SK-N-SH treated with all-trans-retinoic acid at 6 μM for 48 hours (cell line): ENCODE measurements at regions not wholly inside any gene's neighbourhood (a gene's known extent, or its start where the extent isn't known, plus 50 kb on each side); places are given as distances from the start of the nearest gene placed in this dataset.

Experiments
- ATAC-seq: fragments of 200-7000 bp; cut with Tn5 transposase; 3 replicates; pipeline ENCODE4 v1.9.1; 2020; ENCODE audit warnings: mild to moderate bottlenecking, moderate library complexity
- ARNTL ChIP-seq: fragments of 450-650 bp; formaldehyde crosslinking; IDR thresholded peaks from 2 replicates; pipeline ENCODE4 v1.5.0; 2020; ENCODE audit warnings: low read depth, mild to moderate bottlenecking, moderate library complexity, borderline replicate concordance
- BACH2 ChIP-seq: fragments of 250-450 bp; sonication (Bioruptor Pico); IDR thresholded peaks from 2 replicates; pipeline ENCODE4 v1.9.0; 2021; ENCODE audit warnings: mild to moderate bottlenecking, borderline replicate concordance
- CSDC2 ChIP-seq: fragments of 250-450 bp; sonication (Bioruptor Pico); IDR thresholded peaks from 2 replicates; pipeline ENCODE4 v1.5.0; 2020; ENCODE audit warnings: mild to moderate bottlenecking, moderate library complexity
- ESRRG ChIP-seq: fragments of 250-450 bp; sonication (Bioruptor Pico); IDR thresholded peaks from 2 replicates; pipeline ENCODE4 v1.6.1; 2021; ENCODE audit warnings: mild to moderate bottlenecking
- GLIS3 ChIP-seq: fragments of 250-450 bp; sonication (Bioruptor Pico); IDR thresholded peaks from 2 replicates; pipeline ENCODE4 v1.5.0; 2020; ENCODE audit warnings: mild to moderate bottlenecking, moderate library complexity
- ISL1 ChIP-seq: fragments of 250-450 bp; sonication (Bioruptor Pico); IDR thresholded peaks from 2 replicates; pipeline ENCODE4 v2.1.2; 2022; ENCODE audit warnings: mild to moderate bottlenecking, moderate library complexity
- OSR1 ChIP-seq: fragments of 250-450 bp; sonication (Bioruptor Pico); IDR thresholded peaks from 2 replicates; pipeline ENCODE4 v1.8.0; 2022; ENCODE audit warnings: moderate library complexity, mild to moderate bottlenecking, inconsistent platforms
- PPARA ChIP-seq: fragments of 250-450 bp; sonication (Bioruptor Pico); IDR thresholded peaks from 2 replicates; pipeline ENCODE4 v1.5.0; 2020; ENCODE audit warnings: mild to moderate bottlenecking, borderline replicate concordance
- RARB ChIP-seq: fragments of 250-450 bp; sonication (Bioruptor Pico); IDR thresholded peaks from 2 replicates; pipeline ENCODE4 v1.8.0; 2021; ENCODE audit warnings: mild to moderate bottlenecking, moderate library complexity
- SNAI2 ChIP-seq: fragments of 250-450 bp; sonication (Bioruptor Pico); IDR thresholded peaks from 2 replicates; pipeline ENCODE4 v1.5.0; 2020; ENCODE audit warnings: mild to moderate bottlenecking, moderate library complexity
- TCF4 ChIP-seq: fragments of 250-450 bp; sonication (Bioruptor Pico); IDR thresholded peaks from 2 replicates; pipeline ENCODE4 v1.8.0; 2021; ENCODE audit warnings: mild to moderate bottlenecking, moderate library complexity, borderline replicate concordance
- TOX ChIP-seq: fragments of 250-450 bp; sonication (Bioruptor Pico); IDR thresholded peaks from 2 replicates; pipeline ENCODE4 v1.8.0; 2021; ENCODE audit warnings: mild to moderate bottlenecking, moderate library complexity, borderline replicate concordance
- ZC3H10 ChIP-seq: fragments of 250-450 bp; sonication (Bioruptor Pico); IDR thresholded peaks from 2 replicates; pipeline ENCODE4 v1.5.1; 2021; ENCODE audit warnings: mild to moderate bottlenecking, moderate library complexity
- ZFP3 ChIP-seq: fragments of 250-450 bp; sonication (Bioruptor Pico); IDR thresholded peaks from 2 replicates; pipeline ENCODE4 v1.5.0; 2020; ENCODE audit warnings: mild to moderate bottlenecking, moderate library complexity
- ZFP30 ChIP-seq: fragments of 450-650 bp; formaldehyde crosslinking; IDR thresholded peaks from 2 replicates; pipeline ENCODE4 v1.5.0; 2022; ENCODE audit warnings: mild to moderate bottlenecking, moderate library complexity
- ZNF565 ChIP-seq: fragments of 450-650 bp; formaldehyde crosslinking; conservative IDR thresholded peaks from 2 replicates; pipeline ENCODE4 v1.5.0; 2020; ENCODE audit warnings: low read depth, mild to moderate bottlenecking, moderate library complexity
- ZNF70 ChIP-seq: fragments of 450-650 bp; formaldehyde crosslinking; IDR thresholded peaks from 2 replicates; pipeline ENCODE4 v1.5.0; 2020; ENCODE audit warnings: mild to moderate bottlenecking, moderate library complexity
- ZNF8 ChIP-seq: fragments of 450-650 bp; formaldehyde crosslinking; IDR thresholded peaks from 2 replicates; pipeline ENCODE4 v1.5.0; 2020; ENCODE audit warnings: mild to moderate bottlenecking, moderate library complexity
- TF ChIP-seq, protein P1 (sequence below): fragments of 250-450 bp; sonication (Bioruptor Pico); IDR thresholded peaks from 2 replicates; pipeline ENCODE4 v1.5.1; 2021; ENCODE audit warnings: mild to moderate bottlenecking, moderate library complexity
- TF ChIP-seq, protein P2 (sequence below): fragments of 250-450 bp; sonication (Bioruptor Pico); IDR thresholded peaks from 2 replicates; pipeline ENCODE4 v1.8.0; 2020; ENCODE audit warnings: mild to moderate bottlenecking, moderate library complexity, borderline replicate concordance
- TF ChIP-seq, protein P3 (sequence below): fragments of 250-450 bp; sonication (Bioruptor Pico); IDR thresholded peaks from 2 replicates; pipeline ENCODE4 v1.5.0; 2020; ENCODE audit warnings: mild to moderate bottlenecking, moderate library complexity
- TF ChIP-seq, protein P4 (sequence below): fragments of 250-450 bp; sonication (Bioruptor Pico); IDR thresholded peaks from 2 replicates; pipeline ENCODE4 v1.8.0; 2021; ENCODE audit warnings: low read depth, mild to moderate bottlenecking, moderate library complexity, borderline replicate concordance

DNA sequence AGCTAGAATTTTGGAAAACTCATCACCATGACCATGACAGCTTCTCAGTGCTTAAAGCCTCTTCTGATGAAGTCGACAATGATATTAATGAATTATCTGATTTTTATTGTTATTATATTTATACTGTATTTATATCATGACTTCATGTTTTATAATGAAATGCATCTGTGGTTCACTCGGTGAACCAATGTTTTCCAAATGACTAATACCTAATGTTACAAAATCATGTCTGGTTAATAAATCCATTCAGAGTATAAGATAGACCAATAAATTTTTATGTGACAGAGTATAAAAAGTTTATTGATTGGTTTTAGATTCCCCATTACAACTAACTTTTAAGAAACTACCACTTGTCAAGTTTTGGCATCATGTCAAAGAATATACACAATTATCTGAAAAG, 416.5 kb downstream of the MLLT3 start:
- no peak for TF ChIP-seq SNAI2 (CRISPR knock-in tag)
- ATAC-seq: no peak

DNA sequence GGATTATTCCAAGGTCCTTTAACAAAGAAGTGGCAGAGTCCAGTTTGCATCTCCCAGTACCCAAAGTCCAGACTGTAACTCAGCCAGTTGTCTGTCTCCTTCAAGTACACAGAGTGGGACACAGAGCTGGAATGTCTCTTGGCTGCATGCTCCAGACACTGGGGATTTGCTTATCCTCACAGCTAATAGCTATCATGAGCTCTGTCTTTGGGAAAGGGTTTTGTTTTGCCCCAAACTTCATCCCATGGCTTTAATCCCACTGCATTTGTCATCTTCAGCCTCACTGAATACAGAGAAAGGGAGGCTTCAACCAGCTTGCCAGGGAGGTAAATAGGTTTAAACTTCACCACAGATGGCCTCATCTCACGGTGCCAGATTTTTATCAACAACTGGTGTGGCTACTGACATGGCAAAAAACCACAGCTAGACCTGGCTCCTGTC, 412.2 kb upstream of the SLC24A2 start:
- ATAC-seq: no peak
- TF ChIP-seq ZNF565 (CRISPR knock-in tag) (no peak), ARNTL (CRISPR knock-in tag) (no peak), ZNF8 (CRISPR knock-in tag) (no peak), PPARA (no peak), RARB (CRISPR knock-in tag) (no peak), ZC3H10 (CRISPR knock-in tag) (no peak), ZFP3 (no peak), TCF4 (CRISPR knock-in tag) (no peak), BACH2 (CRISPR knock-in tag) (no peak), CSDC2 (CRISPR knock-in tag) (no peak), ISL1 (CRISPR knock-in tag) (no peak), GLIS3 (CRISPR knock-in tag) (no peak), ZFP30 (CRISPR knock-in tag) (no peak), TOX (CRISPR knock-in tag) (no peak), ESRRG (CRISPR knock-in tag) (no peak), OSR1 (CRISPR knock-in tag) (no peak)
- TF ChIP-seq, protein P1, sequence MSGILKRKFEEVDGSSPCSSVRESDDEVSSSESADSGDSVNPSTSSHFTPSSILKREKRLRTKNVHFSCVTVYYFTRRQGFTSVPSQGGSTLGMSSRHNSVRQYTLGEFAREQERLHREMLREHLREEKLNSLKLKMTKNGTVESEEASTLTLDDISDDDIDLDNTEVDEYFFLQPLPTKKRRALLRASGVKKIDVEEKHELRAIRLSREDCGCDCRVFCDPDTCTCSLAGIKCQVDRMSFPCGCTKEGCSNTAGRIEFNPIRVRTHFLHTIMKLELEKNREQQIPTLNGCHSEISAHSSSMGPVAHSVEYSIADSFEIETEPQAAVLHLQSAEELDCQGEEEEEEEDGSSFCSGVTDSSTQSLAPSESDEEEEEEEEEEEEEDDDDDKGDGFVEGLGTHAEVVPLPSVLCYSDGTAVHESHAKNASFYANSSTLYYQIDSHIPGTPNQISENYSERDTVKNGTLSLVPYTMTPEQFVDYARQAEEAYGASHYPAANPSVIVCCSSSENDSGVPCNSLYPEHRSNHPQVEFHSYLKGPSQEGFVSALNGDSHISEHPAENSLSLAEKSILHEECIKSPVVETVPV: no peak
- TF ChIP-seq, protein P2, sequence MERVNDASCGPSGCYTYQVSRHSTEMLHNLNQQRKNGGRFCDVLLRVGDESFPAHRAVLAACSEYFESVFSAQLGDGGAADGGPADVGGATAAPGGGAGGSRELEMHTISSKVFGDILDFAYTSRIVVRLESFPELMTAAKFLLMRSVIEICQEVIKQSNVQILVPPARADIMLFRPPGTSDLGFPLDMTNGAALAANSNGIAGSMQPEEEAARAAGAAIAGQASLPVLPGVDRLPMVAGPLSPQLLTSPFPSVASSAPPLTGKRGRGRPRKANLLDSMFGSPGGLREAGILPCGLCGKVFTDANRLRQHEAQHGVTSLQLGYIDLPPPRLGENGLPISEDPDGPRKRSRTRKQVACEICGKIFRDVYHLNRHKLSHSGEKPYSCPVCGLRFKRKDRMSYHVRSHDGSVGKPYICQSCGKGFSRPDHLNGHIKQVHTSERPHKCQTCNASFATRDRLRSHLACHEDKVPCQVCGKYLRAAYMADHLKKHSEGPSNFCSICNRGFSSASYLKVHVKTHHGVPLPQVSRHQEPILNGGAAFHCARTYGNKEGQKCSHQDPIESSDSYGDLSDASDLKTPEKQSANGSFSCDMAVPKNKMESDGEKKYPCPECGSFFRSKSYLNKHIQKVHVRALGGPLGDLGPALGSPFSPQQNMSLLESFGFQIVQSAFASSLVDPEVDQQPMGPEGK (CRISPR knock-in tag): no peak
- TF ChIP-seq, protein P3, sequence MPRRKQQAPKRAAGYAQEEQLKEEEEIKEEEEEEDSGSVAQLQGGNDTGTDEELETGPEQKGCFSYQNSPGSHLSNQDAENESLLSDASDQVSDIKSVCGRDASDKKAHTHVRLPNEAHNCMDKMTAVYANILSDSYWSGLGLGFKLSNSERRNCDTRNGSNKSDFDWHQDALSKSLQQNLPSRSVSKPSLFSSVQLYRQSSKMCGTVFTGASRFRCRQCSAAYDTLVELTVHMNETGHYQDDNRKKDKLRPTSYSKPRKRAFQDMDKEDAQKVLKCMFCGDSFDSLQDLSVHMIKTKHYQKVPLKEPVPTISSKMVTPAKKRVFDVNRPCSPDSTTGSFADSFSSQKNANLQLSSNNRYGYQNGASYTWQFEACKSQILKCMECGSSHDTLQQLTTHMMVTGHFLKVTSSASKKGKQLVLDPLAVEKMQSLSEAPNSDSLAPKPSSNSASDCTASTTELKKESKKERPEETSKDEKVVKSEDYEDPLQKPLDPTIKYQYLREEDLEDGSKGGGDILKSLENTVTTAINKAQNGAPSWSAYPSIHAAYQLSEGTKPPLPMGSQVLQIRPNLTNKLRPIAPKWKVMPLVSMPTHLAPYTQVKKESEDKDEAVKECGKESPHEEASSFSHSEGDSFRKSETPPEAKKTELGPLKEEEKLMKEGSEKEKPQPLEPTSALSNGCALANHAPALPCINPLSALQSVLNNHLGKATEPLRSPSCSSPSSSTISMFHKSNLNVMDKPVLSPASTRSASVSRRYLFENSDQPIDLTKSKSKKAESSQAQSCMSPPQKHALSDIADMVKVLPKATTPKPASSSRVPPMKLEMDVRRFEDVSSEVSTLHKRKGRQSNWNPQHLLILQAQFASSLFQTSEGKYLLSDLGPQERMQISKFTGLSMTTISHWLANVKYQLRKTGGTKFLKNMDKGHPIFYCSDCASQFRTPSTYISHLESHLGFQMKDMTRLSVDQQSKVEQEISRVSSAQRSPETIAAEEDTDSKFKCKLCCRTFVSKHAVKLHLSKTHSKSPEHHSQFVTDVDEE (CRISPR knock-in tag): no peak
- TF ChIP-seq, protein P4, sequence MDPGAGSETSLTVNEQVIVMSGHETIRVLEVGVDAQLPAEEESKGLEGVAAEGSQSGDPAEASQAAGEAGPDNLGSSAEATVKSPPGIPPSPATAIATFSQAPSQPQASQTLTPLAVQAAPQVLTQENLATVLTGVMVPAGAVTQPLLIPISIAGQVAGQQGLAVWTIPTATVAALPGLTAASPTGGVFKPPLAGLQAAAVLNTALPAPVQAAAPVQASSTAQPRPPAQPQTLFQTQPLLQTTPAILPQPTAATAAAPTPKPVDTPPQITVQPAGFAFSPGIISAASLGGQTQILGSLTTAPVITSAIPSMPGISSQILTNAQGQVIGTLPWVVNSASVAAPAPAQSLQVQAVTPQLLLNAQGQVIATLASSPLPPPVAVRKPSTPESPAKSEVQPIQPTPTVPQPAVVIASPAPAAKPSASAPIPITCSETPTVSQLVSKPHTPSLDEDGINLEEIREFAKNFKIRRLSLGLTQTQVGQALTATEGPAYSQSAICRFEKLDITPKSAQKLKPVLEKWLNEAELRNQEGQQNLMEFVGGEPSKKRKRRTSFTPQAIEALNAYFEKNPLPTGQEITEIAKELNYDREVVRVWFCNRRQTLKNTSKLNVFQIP (CRISPR knock-in tag): no peak
- TF ChIP-seq, all 23 proteins: peak for 0

DNA sequence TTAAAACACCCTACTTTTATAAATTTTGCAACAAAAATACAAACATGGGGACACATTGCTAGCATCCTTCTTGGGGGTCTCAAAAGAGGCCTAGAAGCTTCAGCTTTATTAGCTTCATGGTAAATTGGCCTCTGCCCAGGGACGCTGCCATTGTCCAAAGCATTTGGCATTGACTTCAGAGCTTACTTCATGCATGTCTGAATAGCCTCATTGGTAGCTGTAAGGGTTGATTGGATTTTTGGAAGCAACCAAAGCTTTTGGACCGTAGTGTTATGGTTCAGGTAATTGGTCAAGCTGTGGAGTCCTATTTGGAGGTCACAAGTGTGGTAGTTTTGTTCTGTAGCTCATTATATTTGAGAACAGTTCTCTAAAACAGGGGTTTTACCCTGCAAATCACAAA, 411.7 kb upstream of the SLC24A2 start:
- no peak for ATAC-seq

DNA sequence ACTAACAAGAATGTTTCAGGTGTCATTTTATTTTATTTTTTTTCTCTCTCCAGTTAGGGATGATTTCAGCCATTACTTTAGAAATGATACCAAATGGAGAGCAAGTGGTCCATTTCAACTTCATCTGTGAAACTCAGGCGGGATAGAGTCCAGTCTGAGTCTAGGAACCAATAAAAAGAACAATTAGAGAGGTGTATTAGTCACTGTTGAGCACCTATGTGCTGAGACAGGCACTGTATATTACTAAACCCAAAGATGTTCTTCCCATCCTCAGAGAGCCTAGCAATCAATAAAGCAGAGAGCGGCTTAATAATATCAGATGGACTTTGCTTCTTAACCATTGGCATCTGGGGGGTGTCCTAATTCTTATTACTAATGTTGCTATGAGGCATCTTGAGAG, 410.3 kb upstream of the SLC24A2 start:
- ATAC-seq: no peak
- TF ChIP-seq, protein P3 (CRISPR knock-in tag): no peak

More for the DNA sequence above, 411.7 kb upstream of the SLC24A2 start:
- TF ChIP-seq OSR1 (CRISPR knock-in tag) (no peak), ZNF70 (no peak), ESRRG (CRISPR knock-in tag) (no peak), CSDC2 (CRISPR knock-in tag) (no peak), ZC3H10 (CRISPR knock-in tag) (no peak), ZFP3 (no peak), SNAI2 (CRISPR knock-in tag) (no peak), ZFP30 (CRISPR knock-in tag) (no peak), ISL1 (CRISPR knock-in tag) (no peak), PPARA (no peak)
